Stimulated activated CD4-positive, alpha-beta T cell treated with anti-CD3 and anti-CD28 coated beads, TNF-alpha, amount 100 ng/mL, for 48 hours (primary cell): ENCODE measurements at regions not wholly inside any gene's neighbourhood (a gene's known extent, or its start where the extent isn't known, plus 50 kb on each side); places are given as distances from the start of the nearest gene placed in this dataset.

Source experiments
- DNase-seq, 3 donors: peaks; one replicate each; pipeline ENCODE4 v3.0.0-alpha.2; 2020; ENCODE audit warnings: low read depth in 3 of 3

DNA sequence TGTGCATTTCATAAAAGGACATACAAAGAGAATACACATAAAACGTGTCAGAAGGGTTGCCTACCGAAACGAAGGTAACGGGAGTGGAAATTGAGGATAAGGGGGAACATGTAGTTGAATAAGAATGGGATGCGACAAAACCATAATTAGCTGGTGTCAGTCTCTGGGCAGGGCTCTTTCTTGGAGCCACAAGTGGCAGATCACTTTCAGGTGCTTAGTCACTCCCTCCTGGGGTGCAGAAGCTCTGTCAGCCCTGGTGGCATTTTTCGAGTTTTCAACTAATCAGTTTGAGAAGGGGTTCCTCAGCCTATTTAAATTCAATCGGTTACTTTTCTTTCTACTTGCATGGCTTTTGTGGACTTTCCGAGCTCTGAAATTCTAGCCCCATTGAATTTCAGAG is 133.9 kb upstream of the IGSF21 start:
- DNase-seq, result no peak

DNA sequence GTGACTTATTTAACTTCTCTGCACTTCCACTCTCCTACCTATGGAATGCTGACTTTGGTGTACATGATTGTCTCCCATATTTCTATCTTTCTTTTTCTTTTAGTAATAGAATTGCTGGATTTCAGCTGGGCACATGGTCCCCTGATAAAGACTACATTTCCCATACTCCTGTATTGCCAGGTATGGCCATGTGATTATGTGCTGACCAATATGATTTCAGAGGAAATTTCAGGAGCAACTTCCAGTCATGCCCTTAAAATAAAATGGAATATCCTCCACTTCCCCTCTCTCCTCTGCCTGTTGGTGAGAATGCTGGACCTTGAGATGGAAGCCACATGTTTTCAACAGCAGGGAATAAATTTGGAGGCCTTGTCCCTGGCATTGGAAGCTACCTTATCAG is 130.7 kb upstream of the IGSF21 start:
- no peak for DNase-seq

DNA sequence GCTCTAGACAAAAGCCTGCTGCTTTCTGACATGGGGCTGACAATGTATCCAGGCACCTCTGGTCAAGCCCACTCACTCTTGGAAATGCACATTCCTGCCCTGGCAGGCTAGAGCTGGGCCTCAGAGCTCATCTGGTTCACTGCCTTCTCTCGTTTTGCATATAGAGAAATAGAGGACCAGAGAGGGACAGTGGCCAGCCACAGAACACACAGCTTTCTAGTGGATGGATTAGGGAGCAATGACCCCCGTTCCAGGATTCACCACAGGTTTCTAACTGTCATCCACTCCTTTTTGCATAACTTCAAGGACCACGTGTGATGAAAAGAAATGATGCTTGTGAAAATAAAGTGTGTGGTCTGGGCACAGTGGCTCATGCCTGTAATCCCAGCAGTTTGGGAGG is 129.6 kb upstream of the IGSF21 start:
- DNase-seq, result no peak

DNA sequence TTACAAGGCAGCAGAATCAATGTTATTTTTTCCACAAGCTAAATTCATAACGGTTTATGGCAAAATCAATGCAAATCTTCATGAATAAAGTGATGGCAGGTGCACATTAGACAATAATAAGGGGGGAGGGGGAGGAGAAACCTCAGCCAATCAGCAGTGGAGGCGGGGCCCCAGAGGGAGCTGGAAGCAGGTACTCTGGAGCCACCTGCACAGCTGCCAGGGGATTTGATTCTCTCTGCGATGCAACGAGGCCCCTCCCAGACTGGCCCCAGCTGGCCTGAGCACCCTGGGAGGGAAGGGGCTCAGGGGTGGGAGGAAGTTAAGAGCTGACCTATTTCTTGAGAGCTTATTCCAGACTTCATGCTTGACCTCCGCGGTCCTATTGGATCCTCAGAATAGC is 127.8 kb upstream of the IGSF21 start:
- no peak for DNase-seq

DNA sequence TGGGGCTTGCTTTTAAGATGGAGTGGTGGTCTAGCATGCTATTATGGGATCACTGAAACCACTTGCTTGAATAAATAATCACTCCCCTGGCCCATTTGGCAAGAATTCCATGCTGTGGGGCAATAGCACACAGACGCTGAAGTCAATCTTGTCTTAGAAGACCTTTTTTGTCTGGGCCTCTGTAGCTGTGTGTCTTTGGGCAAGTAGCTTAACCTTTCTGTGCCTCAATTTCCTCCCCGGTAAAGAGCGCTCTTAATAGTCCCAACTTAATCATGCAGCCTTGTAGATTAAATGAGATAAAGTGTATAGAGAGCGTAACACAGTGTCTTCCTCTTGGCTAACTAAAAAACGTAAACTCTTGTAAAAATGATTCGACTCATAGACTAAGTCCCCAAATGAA is 125.4 kb upstream of the IGSF21 start:
- no peak for DNase-seq

- peak in 1 of 3 donors; percentile 9 for DNase-seq
Observed at GRCh38 chr1:17984583-17984982, 123.0 kb upstream of the IGSF21 start.

DNA sequence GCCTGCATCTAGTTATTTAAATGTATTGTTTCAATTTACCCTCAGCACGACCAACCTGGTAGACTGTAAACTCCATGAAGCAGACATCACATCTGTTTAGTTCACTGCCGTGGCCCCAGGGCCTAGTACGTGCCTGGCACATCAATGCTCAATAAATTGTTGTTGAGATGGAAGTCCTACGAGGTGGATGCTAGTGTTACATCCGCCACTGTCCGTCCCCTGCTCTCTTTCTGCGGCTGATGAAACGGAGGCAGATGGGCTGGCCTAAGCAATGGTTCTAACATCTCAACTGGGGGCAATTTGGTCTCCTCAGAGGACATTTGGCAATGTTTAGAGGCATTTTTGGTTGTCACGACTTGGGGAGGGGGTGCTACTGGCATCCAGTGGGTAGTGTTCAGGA is 121.4 kb upstream of the IGSF21 start:
- no peak for DNase-seq

DNA sequence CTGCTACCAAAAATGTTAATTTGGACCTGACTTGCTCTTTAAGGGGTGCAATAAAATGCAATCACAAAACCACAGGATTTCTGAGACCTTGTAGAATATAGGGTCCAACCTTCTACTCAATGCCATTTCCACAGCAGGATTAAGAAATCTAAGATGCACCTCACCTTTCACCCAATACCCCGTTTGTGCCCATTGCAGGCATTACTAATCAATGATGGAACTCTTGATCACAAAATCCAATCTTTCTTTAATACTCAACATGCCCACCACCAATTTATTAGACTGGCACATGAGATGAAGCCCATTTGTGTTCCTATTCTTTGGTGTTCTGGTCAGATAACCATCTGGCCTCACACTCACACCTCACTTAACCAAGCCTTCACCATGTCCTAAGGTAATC is 117.2 kb upstream of the IGSF21 start:
- DNase-seq, result no peak

GRCh38 chr1:17991996-17992395 is 115.6 kb upstream of the IGSF21 start:
- no peak for DNase-seq

- no peak for DNase-seq
Observed at GRCh38 chr1:17992800-17993199, 114.8 kb upstream of the IGSF21 start.

DNA sequence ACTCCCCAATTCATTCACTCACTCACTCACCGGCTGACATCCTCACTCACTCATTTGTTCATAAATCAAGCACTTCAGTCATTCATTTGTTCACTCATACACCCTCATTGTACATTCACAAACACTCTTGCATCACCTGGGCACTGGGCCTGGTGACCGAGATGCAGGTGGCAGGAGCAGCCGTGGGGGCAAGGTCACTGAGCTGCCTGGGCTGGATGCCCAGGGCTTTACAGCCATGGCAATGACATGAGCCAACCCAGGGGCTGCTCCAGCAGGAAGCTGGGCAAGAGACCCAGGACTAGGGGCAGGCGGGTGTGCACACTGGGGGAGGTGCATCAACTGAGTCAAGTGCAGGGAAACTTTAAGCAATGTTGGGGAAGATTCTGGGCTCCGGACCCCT is 113.6 kb upstream of the IGSF21 start:
- DNase-seq, result no peak

DNA sequence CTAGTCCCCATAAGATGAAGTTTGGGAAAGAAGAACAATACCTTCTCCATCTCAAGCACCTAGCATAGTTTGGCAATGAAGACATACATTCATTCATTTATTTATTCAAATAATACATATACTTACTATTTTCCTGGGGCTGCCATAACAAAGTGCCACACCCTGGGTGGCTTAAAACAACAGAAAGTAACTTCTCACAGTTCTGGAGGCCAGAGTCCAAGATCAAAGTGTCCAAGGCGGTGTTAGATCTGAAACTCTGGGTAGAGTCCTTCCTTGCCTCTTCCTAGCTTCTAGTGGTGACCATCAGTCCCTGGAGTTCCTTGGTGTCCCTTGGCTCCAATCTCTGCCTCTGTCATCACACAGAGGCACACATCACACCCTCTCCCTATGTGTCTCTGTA is 112.1 kb upstream of the IGSF21 start:
- no peak for DNase-seq

DNA sequence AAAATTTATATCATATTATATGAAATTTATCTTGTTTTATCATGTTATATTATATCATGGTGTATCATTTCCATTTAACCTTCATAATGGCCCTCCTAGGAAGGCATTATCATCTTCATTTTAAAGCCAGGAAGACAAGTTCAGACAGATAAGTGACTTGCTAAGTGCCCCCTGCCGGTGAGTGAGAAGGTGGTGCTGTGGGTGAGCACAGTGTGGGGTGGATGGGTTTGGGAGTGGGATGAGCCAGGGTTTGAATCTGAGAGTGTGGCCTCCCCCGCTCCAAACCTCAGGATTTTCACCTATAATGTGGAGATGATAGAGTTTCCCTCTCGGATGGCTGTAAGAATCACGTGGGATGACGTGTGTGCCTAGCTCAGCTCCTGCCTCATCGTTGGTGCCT is 108.7 kb upstream of the IGSF21 start:
- DNase-seq, result no peak

- DNase-seq, result no peak
Observed at GRCh38 chr1:17999884-18000283, 107.7 kb upstream of the IGSF21 start.

GRCh38 chr1:18001725-18002124 is 105.9 kb upstream of the IGSF21 start:
- no peak for DNase-seq

GRCh38 chr1:18004278-18004677 is 103.3 kb upstream of the IGSF21 start:
- DNase-seq, result no peak

DNA sequence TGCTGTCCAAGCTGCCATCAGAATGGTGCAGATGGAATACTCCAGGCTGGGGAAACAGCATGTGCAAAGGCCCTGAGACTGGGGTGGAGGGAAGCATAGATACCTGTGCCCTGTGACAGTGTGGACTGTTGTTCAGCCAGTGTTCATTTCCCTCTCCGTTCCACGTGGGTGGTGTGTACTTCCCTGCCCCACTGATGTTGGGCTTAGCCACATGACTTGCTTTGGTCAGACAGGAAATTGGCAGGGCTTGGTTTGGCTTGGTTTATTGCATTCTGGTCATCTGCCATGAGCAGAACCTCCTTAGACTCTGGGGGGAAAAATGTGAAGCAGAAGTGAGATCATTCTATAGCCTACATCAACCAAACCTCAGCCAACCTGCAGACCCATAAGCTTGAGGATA is 102.4 kb upstream of the IGSF21 start:
- no peak for DNase-seq

- DNase-seq, result no peak
Observed at GRCh38 chr1:18007391-18008041, 100.1 kb upstream of the IGSF21 start.

GRCh38 chr1:18008081-18008480 is 99.5 kb upstream of the IGSF21 start:
- no peak for DNase-seq

- DNase-seq, result no peak
Observed at GRCh38 chr1:18009055-18009454, 98.5 kb upstream of the IGSF21 start.

DNA sequence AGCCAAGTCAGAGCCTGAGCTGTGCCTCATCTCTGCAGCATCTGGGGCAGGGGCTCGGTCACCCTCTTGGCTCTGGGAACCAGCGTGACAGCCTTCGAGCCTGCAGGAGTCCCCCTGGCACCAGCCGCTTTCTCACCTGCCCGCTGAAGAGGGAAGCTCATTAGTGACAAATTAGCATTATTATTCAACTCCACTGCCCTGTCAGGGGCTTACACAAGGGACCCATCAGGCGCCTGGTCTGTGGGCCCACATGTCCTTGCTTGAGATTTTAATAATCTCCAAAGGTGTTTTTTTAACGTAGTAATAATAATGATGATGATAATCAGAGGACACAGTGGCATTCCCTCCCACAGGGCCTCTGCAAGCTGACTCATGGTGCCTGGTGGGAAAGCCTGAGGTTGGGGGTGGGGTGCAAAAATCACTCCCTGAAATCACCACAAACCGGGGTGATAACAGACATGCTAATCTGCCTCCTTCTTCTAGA is 98.1 kb upstream of the IGSF21 start:
- DNase-seq, result no peak

DNA sequence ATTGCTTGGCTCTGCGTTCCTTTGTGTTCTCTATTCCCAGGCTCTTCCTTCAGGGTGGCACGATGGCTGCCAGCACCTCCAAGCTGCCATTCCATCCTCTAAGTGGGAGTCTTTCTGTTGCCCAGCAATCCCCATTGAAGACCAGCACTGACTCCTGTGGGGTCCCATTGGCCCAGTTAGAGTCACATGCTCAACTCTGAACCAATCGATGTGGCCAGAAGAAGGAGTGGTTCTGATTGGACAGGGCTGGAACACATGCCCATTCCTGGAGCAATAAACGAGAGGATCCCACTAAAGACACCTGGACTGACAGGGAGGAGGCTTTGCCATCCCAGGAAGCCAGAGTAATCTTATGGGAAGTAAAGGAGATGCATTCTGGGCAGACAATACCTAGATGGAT is 97.2 kb upstream of the IGSF21 start:
- DNase-seq, result no peak

DNA sequence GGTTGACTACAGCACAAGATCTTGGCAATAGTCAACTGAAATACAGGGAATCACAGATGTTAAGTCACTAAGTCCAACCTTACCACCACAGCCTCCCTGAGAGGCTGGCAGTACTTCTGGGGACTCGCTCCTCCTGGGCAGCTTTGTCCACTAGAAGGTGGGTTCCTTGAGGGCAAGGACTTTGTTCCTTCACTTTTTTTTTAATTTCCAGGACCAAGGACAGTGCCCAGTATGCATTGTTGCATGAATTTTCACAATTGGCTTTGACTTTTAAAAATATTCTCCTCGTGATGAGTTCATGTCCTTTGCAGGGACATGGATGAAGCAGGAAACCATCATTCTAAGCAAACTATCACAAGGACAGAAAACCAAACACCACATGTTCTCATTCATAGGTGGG is 96.7 kb upstream of the IGSF21 start:
- DNase-seq, result no peak

DNA sequence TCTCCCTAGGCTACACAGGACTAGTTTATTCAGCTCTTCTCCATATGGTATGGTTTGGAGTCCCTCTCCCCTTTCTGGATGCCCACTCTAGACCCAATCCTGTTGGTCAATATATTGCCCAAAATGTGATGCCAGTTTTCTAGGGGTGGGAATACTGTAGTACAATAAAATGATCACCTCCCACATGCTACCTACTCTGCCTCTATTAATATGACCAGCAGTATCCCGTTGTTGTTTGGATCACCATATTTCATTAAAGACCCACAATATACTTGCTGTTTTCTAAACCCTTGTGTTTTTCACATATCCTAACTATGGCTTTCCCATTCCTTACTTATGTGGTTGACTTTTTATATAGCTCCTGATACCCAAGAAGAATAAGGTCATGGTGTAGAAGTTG is 95.9 kb upstream of the IGSF21 start:
- no peak for DNase-seq
